Amygdala (tissue), 56 donors: ENCODE measurements at regions not wholly inside any gene's neighbourhood (a gene's known extent, or its start where the extent isn't known, plus 50 kb on each side); places are given as distances from the start of the nearest gene placed in this dataset.
"Not testable (repeated sequence)": the region's sequence is repeated elsewhere in the genome, so short reads cannot be mapped to it uniquely, and the experiment has no call there.

Experiments
- DNase-seq, 56 donors: peaks; one replicate each; lab custom pipeline; 2025; lab: John Stamatoyannopoulos, UW

GRCh38 chr22:23501708-23502107 is 78.4 kb downstream of the IGLL1 start:
- no peak for DNase-seq

DNA sequence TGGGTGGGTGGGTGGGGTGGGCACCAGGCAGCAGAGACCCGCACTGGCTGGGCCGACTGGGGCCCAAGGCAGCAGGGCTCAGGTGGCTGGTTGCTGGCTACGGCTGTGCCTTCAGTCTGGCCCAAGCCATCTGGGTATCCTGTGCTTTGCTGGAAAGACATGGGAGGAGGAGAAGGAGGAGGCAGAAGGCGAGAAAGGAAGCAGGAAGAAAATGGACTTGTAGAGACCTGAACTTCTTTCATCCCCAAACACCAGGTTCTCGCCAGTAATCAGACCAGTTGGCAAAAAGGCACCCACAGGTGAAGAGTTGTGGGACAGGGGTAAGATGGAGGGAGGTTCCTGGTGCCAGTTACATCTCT is 78.8 kb downstream of the IGLL1 start:
- DNase-seq = no peak

DNA sequence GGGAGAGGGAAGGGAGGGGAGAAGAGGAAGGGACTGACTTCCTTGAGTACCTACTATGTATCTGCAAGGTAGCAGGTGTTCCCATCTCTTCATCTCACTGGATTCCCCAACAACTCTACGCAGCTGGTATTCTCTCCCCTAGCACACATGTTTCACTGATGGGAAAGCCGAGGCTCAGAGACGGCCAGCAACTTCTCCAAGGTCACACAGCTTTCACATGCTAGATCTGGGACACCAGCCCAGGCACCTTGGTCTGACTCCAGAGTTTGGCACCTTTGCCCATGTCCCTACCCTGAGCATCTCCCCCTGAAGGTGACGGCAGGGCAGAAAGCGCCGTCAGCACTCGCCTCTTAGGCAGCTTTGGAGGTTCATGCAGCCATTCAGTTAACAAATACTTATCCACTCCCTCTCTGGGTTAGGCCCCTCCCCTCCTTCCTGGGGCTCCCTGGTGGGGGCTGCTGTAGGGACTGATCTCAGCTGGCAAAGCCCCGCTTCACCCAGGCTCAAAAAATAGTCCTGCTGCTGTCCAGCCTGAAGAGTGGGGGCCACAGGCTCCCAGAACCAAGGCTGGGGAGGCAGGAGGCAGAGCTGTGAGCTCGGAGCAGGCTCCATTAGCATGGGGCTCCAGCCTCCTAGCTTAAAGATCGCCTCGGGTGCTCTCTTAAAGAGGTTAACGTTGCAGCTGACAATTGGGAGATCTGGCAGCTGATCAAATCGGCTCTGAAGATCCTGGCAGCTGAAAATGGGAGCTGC is 79.4 kb downstream of the IGLL1 start:
- DNase-seq = no peak

DNA sequence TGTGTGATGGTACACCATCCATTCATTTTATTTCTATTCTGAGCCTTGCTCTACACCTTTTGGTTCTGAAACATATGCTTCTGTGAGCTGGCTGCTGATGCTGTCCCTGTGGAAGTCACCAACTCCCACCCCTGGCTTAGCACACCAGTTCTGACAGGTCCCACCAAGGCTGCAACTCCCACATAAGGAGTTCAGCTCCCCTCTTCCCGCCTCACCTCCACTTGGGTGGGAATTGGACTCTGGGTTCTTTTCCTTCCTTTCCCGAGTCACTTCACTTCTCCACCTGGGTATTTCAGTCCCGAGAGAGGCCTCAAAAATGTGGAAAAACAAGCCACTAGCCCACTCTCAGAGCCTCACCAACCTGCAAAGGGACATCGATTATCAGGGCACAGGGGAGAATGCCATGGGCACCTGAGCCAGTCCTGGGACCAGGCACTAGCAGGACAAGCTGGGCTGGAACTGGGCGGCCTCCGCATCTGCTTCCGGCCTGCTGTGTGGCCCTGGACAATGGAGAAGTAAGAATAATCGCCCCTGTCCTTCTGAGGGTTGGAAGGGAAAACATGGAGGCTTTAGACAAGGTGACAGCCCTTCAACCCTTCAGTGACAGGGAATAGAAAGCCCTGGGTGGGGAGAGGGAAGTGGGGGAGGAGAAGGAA is 80.1 kb downstream of the IGLL1 start:
- no peak for DNase-seq

DNA sequence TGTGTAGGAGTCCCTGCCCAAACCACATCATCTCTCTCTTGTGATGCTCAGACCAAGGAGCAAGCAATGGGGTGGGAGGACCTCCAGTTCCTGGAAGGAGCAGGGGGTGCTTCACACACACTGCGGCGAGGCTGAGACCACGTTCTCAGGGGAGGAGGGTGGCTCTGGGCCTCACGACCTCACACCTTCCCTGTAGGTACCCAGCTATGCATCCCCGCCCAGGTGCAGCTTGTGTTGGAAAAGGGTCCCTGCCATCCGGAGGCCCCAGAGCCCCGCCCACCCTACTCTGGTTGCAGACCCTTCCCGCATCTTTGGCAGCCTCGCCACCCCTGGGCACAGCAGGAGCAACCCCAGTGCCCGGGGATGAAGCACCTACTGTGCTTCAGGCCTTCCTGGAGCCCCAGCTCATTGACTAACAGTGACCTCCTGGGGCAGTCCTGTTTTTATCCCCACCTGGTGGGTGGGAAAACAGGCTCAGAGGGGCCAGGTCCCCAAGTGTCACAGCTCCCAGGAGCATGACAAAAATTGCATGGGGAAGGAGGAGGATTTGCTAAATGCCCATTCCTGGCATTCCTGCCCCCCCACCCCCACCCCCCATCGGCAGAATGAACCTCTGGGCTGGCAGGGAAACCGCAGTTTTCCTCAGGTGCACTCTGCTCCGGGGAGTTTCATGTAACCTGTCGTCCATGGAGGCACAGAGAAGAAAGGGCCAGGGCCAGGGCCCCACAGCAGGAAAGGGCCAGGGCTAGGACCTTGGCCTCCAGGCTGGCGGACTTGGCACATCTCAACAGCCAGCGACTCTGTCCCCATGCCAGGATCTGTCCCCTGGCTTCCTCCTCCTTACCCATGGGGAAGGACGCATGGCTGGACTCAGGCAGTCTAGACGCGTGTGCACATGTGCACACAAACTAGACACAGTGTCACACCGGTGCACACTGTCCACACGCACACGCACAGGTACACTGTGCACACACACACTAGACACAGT is 81.0 kb downstream of the IGLL1 start:
- DNase-seq = no peak

GRCh38 chr22:23497889-23498288 is 82.2 kb downstream of the IGLL1 start:
- not testable (repeated sequence) for DNase-seq

DNA sequence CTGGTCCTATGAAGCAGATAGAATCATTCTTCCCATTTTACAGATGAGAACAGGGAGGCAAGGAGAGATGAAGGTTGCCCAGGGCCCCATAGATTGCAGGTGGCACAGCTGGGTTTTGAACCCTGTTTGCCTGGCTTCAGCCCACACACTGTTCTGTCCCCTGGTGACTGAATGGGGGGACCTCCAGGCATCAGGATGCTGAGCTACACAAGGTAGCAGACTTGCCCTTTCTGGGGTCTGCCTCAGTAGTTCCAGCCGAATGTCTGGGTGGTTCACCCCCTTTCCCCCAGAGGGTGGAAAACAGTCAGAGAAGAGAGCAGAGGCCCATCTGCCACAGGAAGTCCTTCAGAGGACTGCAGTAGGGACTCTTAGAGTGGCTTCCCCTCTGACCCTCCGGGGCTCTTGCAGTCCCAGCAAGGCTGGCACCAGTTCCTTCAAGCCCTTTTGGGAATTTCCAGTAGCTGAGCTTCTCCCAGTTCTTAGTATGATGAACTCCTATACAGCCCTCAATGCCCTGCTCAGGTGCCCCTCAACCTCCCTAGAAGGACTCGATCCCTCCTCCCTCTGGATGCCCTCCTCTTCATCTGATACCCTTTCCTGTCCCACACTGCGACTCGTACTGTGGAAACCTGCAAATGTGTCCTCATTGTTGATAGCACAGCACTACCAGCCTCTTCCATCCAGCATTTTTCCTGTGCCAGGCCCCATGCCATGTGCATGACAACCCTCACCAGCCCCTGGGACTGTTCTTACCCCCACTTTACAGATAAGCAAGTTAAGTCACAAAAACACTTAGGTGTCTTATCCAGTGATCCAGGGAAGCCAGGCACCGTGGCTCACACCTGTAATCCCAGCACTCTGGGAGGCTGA is 82.8 kb downstream of the IGLL1 start:
- DNase-seq = no peak

DNA sequence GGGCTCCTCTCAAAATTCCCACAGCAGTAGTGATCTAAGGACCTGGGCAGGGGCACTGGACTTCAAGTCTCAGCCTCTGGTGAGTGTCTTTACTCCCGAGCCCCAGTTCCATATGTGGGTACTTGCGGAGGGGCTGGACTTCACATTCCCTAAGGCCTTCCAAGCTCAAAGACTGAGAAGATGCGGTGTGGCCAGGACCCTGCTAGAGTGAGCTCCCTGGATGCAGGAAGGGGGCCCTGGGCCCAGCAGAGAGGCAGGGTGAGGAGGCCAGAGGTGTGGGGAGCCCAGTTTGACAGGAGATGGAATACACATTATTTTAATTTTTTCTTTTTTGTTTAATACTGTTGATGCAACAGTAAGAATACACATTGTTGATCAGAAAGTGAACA is 83.7 kb downstream of the IGLL1 start:
- DNase-seq = no peak

DNA sequence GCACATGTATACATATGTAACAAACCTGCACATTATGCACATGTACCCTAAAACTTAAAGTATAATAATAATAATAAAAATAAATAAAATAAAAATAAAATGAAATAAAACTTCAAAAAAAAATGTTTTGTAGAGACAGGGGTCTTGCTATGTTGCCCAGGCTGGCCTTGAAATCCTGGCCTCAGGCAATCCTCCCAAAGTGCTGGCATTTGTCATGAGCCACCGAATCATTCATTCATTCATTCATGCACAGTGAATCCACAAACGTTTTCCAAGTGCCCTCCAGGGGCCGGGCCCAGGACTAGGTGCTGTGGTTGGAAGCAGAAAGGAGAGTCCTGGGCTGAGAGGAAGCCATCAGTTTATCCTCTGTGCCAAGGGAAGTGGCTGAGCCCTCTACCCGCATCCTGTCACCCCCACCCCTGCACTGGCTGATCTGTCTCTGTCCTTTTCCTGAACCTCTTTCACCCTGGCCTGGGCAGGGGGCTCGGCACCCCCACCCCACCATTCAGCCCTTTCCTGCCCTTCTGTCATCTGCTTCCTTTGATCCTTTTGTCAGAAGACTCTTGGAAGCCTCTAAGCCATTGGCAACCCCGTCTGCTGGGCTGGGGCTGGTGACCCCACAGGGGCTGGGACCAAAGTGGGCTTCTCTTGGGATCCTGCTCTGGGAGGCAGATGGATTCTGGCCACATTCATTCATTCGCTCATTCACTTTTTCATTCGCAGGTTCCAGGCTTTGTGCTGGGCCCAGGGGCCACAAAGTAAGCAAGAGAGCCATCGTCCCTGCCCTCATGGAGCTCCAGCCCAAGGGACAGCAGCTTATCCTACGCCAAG is 84.3 kb downstream of the IGLL1 start:
- DNase-seq = no peak

DNA sequence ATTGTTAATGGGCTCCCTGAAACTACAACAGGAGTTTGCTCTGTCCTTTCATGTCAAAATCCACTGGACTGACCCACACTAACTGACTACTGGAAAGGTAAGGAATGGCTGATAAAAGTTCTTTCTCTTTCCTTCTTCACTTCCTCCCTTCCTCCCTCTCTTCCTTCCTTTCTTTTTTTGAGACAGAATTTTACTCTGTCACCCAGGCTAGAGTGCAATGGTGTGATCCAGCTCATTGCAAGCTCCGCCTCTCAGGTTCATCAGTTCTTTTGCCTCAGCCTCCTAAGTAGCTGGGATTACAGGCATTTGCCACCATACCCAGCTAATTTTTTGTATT is 85.2 kb downstream of the IGLL1 start:
- no peak for DNase-seq

GRCh38 chr22:23485490-23485889 is 94.6 kb downstream of the IGLL1 start:
- DNase-seq = no peak

DNA sequence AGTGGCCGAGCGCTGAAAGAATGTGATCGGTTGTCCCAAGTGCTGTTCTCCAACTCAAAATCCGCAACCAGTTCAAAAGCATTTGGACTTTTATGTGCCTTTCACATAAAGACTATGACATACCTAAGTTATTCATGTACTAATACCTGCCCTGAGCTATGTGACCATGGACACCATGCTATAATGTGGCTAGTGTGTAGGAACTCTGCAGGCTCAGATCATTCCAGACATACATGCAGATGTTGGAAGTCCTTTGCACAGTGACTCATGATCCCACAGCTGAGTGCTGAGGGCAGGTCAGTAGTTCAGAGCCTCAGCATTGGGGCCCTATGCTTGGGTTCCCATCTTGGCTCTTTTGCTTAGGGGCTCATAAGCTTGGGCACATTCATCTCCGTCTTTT is 95.4 kb downstream of the IGLL1 start:
- no peak for DNase-seq

- no peak for DNase-seq
Measured at GRCh38 chr22:23481369-23481768, 98.7 kb downstream of the IGLL1 start.

GRCh38 chr22:23478175-23478574 is 101.9 kb downstream of the IGLL1 start:
- DNase-seq = no peak

DNA sequence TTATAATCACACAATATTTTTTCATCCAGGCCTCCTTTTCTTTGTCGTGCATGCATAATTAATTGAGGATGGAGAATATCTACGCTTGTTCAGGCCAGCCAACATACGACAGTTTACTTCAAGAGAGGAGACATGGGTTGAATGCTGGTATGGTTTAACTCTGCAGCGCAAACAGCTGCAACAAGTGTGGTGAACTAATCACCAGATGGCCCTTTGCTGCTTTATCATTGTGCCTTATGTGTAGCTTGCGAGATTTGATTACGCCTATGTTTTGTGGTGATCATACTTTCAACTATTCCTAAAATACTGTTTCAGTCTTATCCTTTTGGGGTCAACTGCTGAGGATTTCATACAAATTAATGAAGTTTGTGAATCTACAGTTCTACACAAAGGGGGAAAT is 105.6 kb downstream of the IGLL1 start:
- DNase-seq = not testable (repeated sequence)

- DNase-seq = no peak
Measured at GRCh38 chr22:23473901-23474300, 106.2 kb downstream of the IGLL1 start.

DNA sequence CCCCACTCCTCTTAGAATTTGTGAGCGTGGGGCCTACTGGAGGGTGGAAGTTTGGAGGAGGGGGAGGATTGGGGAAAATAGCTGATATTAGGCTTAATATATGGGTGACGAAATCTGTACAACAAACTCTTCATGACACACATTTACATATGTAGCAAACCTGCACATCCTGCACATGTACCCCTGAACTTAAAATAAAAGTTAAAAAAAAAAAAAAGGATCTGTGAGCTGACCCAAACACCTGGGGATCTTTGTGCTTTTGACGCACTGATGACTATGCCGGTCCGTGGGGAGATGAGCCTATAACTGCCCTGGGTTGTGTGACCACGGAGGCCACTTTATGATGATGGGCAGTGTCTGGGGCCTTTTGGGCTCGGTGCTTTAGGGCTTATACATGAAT is 107.7 kb downstream of the IGLL1 start:
- DNase-seq = not testable (repeated sequence)

DNA sequence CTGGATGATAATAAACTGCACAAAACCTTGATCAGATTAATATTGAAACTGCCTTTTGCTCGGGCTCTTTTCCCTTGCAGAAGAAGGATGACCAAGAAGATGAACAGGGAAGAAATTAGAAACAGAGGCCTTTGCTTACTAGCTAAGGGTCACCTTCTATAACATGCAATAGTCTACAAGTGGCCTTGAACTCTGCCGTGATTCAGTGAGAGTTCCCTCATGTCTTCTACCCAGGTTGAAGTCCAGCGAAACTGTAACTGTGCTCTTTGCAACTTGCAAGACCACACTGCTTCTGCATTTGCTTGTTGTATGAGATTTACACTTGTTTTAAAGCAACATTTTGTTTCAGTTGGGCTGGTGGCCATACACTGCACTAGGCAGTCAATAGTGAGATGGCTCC is 108.4 kb downstream of the IGLL1 start:
- no peak for DNase-seq

DNA sequence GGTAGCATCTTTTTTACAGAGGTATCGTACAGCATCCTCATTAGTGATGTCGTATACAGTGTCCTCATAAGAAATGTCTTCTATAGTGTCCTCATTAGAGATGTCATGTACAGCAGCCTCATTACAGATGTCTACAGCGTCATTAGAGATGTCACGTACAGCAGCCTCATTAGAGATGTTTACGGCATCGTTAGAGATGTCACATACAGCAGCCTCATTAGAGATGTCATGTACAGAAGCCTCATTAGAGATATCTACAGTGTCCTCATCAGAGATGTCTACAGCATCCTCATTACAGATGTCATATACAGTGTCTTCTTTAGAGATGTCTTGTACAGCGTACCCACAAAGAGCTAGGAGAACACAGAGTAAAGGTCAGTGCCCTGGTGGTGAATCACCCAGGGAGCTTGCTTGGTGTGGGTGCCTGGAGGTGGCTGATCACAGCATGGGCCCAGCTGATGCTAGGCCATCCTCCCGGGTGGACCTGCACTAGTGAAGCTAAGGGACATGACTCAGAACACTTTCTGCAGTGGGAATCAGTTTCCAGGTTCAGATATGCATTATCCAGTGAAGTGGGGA is 109.2 kb downstream of the IGLL1 start:
- DNase-seq = no peak
